NCI-H2081 (cell line): ENCODE measurements at regions not wholly inside any gene's neighbourhood (a gene's known extent, or its start where the extent isn't known, plus 50 kb on each side); places are given as distances from the start of the nearest gene placed in this dataset.

Experiments
- DNase-seq, 2 experiments: peaks; one replicate each; lab custom pipeline; 2025; lab: John Stamatoyannopoulos, UW

DNA sequence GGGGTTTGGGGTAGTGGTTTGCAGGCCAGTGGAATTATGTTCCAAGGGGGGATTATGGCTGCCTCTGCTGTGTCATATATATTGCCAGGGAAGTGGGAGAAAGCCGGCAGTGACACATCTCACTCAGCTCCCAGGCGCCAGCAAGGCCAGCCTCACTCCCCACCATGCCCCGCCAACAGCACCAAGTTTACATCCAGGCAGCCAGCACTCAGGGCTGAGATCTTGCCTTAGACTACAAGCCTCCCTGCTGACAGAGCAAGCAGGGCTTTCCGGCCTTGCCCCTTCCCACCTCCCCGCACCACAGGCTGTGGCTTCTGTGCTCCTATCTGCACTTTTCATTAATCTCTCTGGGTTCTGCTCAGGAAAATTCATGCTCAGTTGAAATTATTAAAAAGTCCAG is 385.1 kb downstream of the MZT1 start:
- DNase-seq, result no peak

DNA sequence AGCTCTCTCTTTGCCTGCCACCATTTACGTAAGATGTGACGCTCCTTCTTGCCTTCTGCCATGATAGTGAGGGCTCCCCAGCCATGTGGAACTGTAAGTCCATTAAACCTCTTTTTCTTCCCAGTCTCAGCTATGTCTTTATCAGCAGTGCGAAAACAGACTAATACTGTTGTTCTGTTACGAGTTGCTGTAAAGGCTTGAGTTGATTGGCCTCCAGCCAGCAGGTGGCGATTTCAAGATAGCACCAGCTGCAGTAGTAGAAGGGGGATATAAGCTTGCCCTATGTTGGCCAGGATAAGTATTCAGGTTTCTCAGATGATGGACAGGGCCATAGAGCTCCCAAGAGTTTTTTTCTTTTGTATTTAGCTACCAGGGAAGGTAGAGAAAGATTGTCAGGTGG is 385.5 kb downstream of the MZT1 start:
- no peak for DNase-seq

DNA sequence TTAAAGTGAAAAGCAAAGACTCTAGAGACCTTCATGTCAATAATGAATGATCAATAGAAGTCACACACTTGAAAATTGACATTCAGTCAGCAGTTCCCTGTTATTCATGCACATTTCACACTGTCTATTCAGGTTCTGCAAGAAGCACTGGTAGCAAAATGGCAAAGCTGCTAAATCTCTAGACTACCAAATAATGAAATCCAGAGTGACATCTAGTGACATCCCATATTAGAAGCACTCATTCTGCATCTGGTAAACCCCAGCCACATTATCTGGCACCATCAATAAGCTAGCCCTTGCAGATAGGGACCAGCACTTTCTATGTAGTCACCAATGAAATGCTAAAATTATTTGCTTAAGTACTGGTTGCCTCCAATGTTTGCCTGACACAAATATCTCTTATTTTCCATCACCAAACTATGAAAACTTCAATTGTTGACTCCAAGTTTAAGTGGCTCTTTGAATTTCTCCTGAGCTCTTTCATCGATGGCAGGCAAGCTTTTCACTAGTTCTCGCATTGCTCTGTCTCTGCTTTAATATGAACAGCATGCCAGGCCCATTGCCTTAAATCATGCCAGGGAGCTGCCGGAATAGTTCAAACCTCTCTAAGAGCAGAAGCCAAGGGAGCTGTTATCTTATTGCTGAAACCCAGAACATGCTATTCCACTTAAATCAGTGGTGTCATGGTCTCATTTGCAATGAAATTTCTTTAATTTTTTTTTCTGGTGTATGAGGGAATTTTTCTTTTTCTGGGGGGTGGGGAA is 409.9 kb downstream of the MZT1 start:
- no peak for DNase-seq

DNA sequence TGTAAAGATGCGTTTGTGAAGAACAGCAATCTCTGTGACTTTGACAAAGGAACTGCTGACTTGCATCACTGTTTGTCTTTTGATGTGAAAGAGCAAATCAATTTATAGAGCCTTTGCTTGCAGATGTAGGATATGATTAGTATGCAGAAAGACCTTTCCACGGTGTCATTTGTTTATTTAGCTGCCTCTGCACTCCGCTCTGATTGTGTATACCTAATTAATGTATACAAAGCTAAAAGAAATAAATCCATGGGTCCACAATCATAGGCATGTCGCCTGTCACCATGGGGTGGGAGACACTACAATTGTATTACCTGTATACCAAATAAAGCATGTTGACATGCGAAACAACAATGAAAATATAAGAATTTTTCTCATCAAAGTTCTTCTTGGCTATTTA is 410.7 kb downstream of the MZT1 start:
- DNase-seq, result peak; percentile 38 to 81

DNA sequence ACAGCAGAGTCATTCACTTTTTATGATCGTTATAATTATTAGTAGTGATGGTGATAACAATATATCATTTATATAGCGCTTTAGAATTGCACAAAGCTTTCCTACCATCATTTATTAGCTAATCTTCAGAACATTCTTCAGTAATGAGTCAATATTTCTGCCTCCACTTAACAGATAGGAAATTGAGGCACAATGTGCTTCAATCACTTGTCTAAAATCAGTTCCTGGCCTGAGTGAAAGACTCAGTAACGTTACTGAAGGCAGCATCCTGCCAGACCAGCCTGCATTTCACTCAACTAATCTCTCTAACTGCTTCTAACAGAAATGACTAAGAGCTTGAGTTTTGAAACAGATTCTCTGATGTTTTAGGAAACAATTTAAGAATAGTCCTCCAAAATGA is 412.1 kb downstream of the MZT1 start:
- no peak for DNase-seq

DNA sequence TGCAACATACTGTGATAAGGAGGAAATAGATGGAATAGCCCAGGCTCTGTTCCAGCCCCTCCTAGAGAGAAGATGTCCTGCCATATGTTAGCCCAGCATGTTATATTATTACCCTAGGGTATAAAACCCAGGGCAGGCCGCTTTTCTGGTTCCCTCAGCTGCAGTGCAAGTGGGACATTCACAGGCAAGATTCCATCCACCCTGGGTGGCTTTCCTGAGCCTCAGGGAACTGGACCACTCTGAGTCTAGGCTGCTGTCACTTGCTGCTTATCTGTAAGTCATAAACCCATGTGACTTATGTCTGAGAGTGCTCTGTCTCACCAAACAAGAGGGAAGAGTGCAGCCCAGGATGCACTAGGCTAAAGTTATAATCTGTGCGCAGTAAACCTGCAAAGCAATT is 413.2 kb downstream of the MZT1 start:
- DNase-seq, result no peak

DNA sequence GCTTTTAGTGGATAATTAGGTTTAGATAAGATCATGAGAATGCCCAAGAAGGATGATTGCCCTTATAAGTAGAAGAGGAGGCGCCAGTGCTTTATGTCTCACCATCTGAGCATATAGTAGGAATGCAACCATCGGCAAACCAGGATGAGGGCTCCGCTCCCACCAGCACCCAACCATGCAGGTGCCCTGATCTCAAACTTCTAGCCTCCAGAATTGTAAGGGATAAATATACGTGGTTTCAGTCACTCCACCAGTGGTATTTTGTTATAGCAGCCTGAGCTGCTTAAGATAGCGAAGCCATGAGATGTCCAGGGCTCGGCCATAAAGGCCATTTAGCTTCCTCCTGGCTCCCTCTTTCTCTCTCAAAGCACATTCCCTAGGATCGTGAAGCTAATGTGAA is 413.9 kb downstream of the MZT1 start:
- no peak for DNase-seq

DNA sequence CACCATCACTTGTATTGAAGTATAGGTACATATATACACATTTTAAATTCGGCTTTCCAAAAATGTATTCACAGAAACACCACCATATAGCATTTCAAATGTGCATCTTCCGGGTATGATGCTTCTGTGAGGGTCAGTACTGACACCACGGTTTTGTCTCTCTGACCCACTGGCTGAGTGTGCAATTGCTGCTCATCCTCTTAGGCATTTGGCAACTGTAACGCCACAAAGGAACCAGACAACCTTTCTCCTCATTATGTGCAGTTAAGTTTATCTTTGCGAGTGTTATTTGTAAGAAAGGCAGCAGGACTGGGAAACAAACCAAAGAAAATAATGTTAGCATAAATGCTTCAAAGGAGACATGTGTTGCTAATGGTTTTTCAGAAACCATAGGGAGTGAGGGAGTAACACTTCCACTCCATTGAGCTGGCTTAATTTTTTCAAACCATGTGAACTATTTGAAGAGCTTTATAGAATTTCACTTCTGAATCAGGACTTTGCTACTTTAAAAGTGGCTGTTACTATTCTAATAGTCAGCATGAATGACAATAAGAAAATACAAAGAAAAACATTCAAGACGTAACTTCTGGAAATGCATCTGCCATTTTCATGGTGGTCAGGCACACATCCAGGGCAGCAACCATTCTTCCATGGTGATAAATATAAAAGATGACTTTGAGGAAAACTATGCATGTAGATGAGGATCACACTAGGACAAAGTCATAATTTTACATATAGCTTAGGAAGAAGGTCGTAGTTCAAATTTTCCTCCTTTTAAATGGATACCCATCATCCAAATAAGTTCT is 423.3 kb downstream of the MZT1 start:
- no peak for DNase-seq

DNA sequence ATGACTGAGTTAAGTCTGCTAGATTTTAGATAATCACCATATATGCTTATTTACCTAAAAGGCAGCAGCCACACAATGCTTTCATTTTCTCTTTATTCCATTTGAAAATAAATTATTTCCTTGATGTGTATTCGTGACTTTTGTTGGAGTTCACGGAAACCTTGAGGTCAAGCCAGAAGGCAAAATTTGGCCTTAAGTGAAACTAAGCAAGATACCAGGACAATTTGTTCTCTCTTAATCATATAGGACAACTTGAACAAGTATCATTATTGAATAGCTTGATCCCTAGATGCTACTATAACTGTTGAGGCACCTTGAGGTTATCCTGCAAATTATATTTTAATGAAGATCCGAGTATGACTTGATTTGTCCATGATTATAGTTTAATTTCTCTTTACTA is 429.2 kb upstream of the DACH1 start:
- DNase-seq, result no peak

DNA sequence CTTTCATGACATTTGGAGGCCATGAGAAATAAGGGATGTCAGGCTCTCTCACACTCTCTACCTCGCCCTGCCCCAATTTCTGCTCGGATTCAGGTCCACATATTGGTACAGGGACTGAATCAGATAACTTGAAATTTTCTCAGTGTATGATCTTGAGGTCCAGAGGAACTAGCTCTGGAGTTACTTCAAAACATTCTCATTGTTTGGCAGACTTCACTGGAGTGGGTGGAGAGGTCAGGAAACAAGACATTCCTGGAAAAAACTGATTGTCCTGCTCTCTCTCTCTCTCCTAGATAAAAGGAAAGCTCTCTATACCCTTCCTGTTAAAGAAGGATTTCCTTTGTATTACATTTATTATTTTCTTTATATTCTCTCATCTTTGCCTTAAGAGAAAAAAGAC is 428.1 kb upstream of the DACH1 start:
- DNase-seq, result no peak

DNA sequence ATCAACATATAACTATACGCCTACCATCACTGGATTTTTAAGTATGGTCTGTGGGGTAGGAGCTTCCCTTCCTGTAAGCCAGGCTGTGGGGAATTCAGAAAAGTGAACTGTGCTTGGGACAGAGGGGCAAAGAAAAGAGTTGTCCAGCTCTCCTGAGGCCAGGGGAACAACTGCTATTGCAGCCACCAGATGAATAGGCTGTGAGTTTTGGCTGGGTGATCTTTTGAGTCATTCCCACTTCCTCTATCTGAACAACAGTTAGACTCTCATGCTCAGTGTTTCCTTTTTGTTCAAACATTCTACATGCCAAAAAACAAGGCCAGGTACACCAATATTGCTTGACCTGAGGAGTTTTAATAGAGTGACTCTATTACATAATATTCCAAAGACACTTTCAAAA is 426.2 kb upstream of the DACH1 start:
- DNase-seq, result no peak

DNA sequence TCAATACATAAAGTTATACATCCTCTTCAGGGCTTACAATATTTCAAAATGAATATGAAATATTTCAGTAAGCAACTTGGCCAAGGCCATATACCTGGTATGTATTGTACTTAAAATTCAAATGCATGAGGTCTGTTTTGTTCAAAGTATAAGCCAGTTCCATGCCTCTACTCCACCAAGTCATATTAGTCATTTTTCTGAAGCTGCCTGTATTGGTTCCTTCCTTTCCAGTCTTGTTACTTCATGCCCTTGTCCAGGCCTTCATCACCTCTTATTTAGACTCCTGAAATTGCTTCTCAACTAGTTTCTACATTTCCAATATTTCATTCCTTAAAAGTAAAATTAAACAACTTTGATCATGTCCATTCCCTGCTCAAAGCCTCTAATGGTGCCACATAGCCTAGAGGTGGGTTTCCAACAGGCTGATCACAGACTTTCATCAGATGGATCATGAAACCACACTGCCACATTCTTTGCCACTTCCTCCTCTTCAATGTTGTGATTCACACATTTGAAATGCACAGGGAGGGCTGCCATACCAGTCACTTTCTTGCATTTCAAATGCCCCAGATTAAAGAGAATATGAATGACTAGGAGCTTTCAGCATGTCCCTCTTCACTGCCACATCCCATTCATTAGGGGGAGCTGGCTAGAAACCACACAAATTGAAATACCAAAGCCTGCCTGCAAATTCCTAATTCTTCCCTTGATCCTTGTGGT is 424.1 kb upstream of the DACH1 start:
- DNase-seq, result no peak

DNA sequence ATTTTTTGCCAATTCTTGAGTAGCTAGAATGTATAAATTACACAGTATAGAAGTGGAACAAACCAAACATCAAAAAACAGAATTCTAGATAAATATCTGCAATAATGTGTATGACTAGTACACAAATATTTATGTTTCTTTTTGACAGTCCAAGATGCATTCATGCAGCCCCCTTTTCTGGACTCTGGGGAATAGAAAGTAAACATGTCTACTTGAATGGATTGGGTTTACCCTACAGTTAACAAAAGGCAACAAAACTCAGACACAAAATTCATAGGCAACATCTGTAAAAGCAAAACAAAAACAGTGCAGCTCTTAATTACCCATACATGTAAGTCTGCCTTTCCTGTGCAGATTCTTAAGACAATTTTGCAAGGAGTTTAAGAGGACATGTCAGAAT is 419.4 kb upstream of the DACH1 start:
- no peak for DNase-seq

DNA sequence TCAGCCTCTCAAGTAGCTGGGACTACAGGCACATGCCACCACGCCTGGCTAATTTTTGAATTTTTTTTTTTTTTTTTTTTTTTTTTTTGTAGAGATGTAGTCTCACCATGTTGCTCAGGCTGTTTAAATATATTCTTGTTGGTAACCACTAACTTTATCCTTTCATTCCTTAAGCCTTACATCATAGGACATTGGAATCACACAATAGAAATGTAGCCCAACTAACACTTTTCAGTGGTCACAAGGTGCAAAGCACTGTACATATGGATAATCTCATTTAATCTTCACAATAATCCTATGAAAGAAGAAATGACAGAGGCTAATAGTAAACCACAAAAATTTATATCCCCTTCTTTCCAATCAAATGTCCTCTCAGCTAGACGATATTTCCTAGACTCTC is 417.8 kb upstream of the DACH1 start:
- no peak for DNase-seq

DNA sequence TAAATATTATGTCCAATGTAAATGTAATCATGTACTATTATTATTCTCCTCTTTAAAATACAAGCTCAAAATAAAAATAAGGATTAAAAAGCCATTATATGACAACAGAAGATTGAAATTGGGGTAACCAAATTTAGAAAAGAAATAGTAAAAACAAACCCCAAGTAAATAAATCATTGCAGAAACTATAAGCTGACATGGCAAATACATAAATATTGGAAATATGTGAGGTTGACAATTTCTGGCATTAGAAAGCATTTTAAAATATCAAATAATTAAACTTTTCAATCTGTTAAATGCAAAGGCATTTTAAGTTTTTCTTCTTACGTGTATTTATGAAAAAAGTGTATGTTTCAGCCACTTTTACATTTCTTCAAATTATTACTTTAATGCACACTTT is 394.7 kb upstream of the DACH1 start:
- no peak for DNase-seq

DNA sequence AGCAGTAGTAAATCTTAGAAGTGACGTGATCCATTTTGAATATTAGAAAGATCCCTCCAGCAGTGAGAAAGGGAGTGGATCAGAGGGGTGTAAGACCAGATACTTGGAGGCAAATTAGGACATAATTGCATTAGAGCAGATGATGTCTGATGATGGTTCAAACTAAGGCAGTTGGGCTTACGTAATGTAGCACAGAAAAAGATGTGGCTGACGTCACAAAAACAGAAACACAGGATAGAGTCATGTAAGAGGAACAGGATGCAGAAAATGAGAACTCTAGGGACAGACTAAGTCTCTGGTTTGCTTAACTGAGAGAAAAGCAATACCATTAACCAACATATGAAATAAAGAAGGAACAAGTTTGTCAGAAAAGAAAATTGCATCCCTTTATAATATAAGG is 392.5 kb upstream of the DACH1 start:
- no peak for DNase-seq

DNA sequence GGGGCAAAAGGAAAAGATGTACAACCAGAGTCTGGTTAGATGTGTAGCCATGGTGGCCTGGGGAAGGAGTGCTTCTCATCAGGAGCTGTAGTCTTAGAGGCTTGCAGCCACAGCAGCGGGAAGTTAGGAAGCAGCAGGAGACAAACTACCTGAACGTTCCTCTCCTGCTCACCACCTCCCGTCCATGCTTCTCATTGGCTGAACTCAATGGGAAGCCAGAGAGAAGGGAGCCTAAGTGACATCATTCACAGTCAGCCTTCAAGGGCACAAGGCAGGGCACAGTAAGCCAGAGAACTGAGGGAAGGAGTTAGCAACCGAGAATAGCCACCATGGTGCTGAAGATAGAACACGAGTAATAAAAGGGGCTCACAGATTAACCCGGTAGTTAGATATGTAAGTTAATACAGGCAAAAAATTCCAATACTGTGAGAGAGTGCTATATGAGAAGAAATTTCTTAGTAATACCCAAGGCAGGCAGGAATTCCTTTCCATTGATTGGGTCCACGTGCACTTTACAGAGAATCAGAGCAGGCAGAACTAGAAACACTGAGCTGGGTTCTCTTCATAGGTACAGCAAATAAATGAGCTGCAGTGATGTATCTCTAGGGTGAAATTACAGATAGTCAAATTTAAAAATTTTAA is 391.5 kb upstream of the DACH1 start:
- no peak for DNase-seq

DNA sequence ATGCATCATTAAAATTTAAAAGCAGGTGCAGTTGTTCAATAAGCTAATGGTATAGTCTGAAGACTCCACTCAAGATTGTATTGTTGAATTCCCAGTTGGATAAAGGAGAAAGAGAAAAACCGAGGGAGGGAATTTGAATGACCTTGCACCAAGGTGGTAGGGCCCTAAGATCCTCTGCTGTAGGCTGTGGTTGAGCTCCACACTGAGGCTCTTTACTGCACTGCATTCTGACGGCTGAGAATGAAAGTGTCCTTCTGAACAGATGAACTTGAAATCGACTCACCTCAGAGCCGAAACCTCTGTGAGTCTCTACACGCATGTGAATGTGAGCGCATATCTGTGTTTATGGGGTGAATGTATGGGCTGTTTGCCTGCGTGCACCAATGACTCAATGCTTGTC is 388.9 kb upstream of the DACH1 start:
- DNase-seq, result peak; percentile 11 to 62

DNA sequence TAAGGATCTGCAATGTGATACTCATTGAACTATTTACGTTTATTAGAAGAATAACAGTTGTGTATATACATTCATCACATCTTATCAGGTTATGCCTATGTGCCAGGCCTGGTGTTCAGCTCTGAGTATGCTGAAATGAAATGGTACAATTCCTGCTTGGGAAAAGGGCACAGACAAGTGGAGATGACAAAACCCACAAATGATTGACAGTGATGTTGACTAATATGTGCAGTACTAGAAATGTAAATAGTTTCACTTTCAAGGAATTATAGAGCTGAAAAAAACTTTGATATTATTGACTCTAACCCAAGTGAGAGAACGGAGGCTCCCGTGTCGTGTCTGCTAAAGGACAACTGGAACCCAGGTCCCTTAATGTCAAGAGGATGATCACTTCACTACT is 386.8 kb upstream of the DACH1 start:
- DNase-seq, result no peak

DNA sequence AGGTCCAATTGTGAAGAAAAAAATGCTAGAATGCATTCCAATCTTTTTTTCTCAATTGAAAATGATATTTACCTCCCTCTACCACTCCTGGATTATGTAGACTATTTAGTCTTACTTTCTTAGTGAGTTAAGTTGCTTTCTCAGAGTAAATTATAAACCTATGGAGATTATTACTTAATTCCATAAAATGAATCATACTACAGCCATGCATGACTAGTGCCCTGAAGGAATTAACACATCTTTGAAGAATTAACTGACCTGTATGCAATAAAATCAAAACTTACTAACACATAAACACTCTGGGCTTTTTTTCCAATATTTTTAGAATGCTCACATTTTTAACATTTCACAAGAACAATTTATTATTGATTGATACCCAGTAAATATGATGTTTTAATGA is 379.4 kb upstream of the DACH1 start:
- no peak for DNase-seq

DNA sequence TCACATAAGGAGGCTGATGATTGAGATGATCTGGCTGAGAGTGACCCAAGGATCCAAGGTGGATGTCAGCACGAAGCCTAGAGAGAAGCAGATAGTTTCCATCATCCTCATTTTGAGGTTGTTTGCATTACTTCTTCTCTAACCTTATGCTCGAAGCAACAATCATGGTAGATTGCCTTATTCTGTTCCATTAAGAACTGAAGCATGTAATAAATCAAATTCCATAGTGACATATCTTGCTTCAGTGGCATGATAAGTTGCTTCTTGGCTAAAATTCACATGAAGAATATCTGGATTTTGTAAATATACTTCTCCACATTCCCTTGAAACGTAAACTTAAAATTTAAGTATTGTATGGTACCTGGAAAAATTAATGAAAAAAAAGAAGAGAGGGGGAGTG is 377.8 kb upstream of the DACH1 start:
- DNase-seq, result no peak

DNA sequence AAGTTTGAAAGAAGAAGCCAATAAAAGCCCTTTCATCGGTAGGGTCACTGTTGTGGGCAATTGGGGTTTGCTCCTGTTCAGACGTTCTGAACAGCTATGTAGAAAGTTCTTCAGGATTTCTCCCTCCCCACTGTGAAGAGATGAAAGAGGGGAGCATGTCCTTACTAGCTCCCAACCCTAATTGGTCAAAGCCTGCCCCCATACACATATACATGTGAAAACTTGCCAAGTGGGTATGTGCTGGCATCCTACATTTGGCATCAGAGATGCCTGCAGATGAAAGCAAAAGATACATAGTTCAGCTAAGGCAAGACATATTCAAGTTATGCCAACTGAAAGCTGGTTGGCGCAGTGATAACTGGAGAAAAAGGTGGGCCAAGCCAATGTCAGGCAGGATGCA is 363.1 kb upstream of the DACH1 start:
- DNase-seq, result no peak

DNA sequence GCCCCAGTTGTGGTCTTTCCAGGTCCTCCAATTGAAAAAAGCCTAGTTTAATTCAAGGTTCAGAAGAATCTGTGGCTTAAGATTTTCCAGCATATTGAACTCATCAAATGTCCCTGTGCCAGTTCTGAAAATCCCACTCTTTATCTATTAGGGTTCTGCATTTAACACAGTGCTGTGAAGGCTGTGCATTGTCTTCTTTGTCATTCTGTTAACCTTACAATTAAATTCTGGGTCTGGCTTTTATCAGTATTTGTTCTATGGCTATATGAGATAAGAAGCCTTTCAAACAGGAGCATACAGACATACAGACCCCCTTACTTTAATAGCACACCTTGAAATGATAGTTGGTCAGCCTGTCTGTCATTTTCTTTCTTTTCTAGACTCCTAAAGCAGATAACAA is 362.1 kb upstream of the DACH1 start:
- DNase-seq, result no peak
